H1 (cell line): ENCODE measurements at regions not wholly inside any gene's neighbourhood (a gene's known extent, or its start where the extent isn't known, plus 50 kb on each side); places are given as distances from the start of the nearest gene placed in this dataset.
"Not testable (repeated sequence)": the region's sequence is repeated elsewhere in the genome, so short reads cannot be mapped to it uniquely, and the experiment has no call there.

Experiments
- CTCF ChIA-PET: fragments of 300-600 bp; sonication (Branson Sonifier 250); formaldehyde crosslinking; loops from one replicate; lab custom pipeline; 2021; ENCODE audit not compliant: partially characterized antibody; lab: Charles Lee
- POLR2A ChIA-PET: fragments of 300-600 bp; sonication (Branson Sonifier 250); formaldehyde crosslinking; loops from one replicate; lab custom pipeline; 2021; ENCODE audit warnings: inconsistent platforms; ENCODE audit not compliant: partially characterized antibody; lab: Charles Lee
- DNase-seq, 2 experiments: peaks; one replicate each; pipeline versions ENCODE4 v3.0.0 to v3.0.0-alpha.2; 2010 to 2022; ENCODE audit warnings: low spot score in 2 of 2, low read depth in 1 of 2, mixed read lengths in 1 of 2
- FAIRE-seq: peaks from 2 replicates; lab custom pipeline; 2011; peaks lifted over from hg19 to GRCh38; lab: Jason Lieb, UNC
- H2AFZ ChIP-seq: 2 replicates; pipeline ENCODE4 v1.8.1; 2012; ENCODE audit warnings: low read length, inconsistent platforms
- H2AK5ac ChIP-seq: 2 replicates; pipeline ENCODE4 v1.6.1; 2013; ENCODE audit warnings: low read depth, low read length
- H2BK120ac ChIP-seq: replicated peaks from 2 replicates; pipeline ENCODE3; 2013; ENCODE audit warnings: low read depth, low read length, inconsistent platforms
- H2BK12ac ChIP-seq: 2 replicates; pipeline ENCODE4 v1.6.1; 2013; ENCODE audit warnings: low read depth, low read length
- H2BK15ac ChIP-seq: 2 replicates; pipeline ENCODE4 v1.6.1; 2013; ENCODE audit warnings: low read length
- H2BK20ac ChIP-seq: 2 replicates; pipeline ENCODE4 v1.6.1; 2013; ENCODE audit warnings: low read length
- H2BK5ac ChIP-seq: 2 replicates; pipeline ENCODE4 v1.6.1; 2013; ENCODE audit warnings: low read depth, low read length
- H3K14ac ChIP-seq: 2 replicates; pipeline ENCODE4 v1.6.1; 2013; ENCODE audit warnings: inconsistent platforms; ENCODE audit not compliant: insufficient read length
- H3K18ac ChIP-seq: 2 replicates; pipeline ENCODE4 v1.6.1; 2013; ENCODE audit warnings: low read length; ENCODE audit errors: extremely low read depth
- H3K23ac ChIP-seq: 2 replicates; pipeline ENCODE4 v1.6.1; 2013; ENCODE audit warnings: inconsistent platforms; ENCODE audit not compliant: insufficient read length
- H3K23me2 ChIP-seq: 2 replicates; pipeline ENCODE4 v1.6.1; 2013; ENCODE audit warnings: low read depth, low read length
- H3K27ac ChIP-seq: 2 replicates; pipeline ENCODE4 v1.6.1; 2011; ENCODE audit warnings: low read depth, low read length, inconsistent platforms
- H3K27me3 ChIP-seq, 4 experiments: replicated peaks in 1 of 4; 1 replicate in 1 of 4; 2 replicates in 3 of 4; pipeline versions ENCODE4 v1.6.1 to v1.8.1; 2011 to 2013; ENCODE audit warnings: low read length in 3 of 4, mild to moderate bottlenecking in 3 of 4, inconsistent platforms in 2 of 4, mixed read lengths in 2 of 4, moderate library complexity in 1 of 4; ENCODE audit not compliant: control insufficient read depth in 3 of 4, insufficient read depth in 3 of 4; ENCODE audit errors: extremely low read depth in 1 of 4
- H3K36me3 ChIP-seq, 4 experiments: 2 replicates each; pipeline versions ENCODE4 v1.6.1 to v1.8.1; 2011 to 2013; ENCODE audit warnings: mild to moderate bottlenecking in 4 of 4, low read length in 3 of 4, moderate library complexity in 2 of 4, control low read depth in 1 of 4, inconsistent platforms in 1 of 4; ENCODE audit not compliant: insufficient read depth in 4 of 4, control insufficient read depth in 2 of 4
- H3K4ac ChIP-seq: replicated peaks from 2 replicates; pipeline ENCODE3; 2013; ENCODE audit warnings: low read length, low read depth, mixed read lengths, inconsistent platforms; ENCODE audit not compliant: insufficient read length
- H3K4me1 ChIP-seq, 4 experiments: replicated peaks in 1 of 4; 1 replicate in 1 of 4; 2 replicates in 3 of 4; pipeline versions ENCODE4 v1.6.1 to v1.8.1; 2011 to 2013; ENCODE audit warnings: low read length in 3 of 4, inconsistent platforms in 2 of 4, mixed read lengths in 1 of 4; ENCODE audit not compliant: insufficient read depth in 4 of 4, control insufficient read depth in 3 of 4
- H3K4me2 ChIP-seq, 2 experiments: 2 replicates each; pipeline versions ENCODE4 v1.6.1 to v1.8.1; 2011 to 2013; ENCODE audit warnings: low read depth in 2 of 2, low read length in 2 of 2, control low read depth in 1 of 2, inconsistent platforms in 1 of 2, mild to moderate bottlenecking in 1 of 2; ENCODE audit not compliant: insufficient read depth in 1 of 2
- H3K4me3 ChIP-seq, 4 experiments: fragments of 200-600, 300-600 bp in 1 of 4; sonication (generic), shearing (Covaris generic), sonication (Bioruptor Twin) in 1 of 4; 2 replicates each; pipeline versions ENCODE4 v1.5.1 to v1.8.1; 2011 to 2016; ENCODE audit warnings: low read length in 4 of 4, low read depth in 3 of 4, control low read depth in 2 of 4, inconsistent platforms in 2 of 4, mild to moderate bottlenecking in 2 of 4, mixed read lengths in 1 of 4, moderate library complexity in 1 of 4; ENCODE audit not compliant: insufficient read depth in 2 of 4; ENCODE audit errors: extremely low read depth in 1 of 4
- H3K56ac ChIP-seq: replicated peaks from 2 replicates; pipeline ENCODE3; 2013; ENCODE audit warnings: low read depth, mild to moderate bottlenecking, mixed read lengths, low read length, inconsistent platforms; ENCODE audit not compliant: insufficient read length
- H3K79me1 ChIP-seq: 2 replicates; pipeline ENCODE4 v1.6.1; 2013; ENCODE audit warnings: low read depth, low read length, control low read depth
- H3K79me2 ChIP-seq, 2 experiments: 2 replicates each; pipeline versions ENCODE4 v1.6.1 to v1.8.1; 2012 to 2013; ENCODE audit warnings: low read length in 2 of 2, mild to moderate bottlenecking in 2 of 2, inconsistent platforms in 1 of 2; ENCODE audit not compliant: insufficient read depth in 2 of 2, control insufficient read depth in 1 of 2
- H3K9ac ChIP-seq, 4 experiments: replicated peaks in 1 of 4; 1 replicate in 1 of 4; 2 replicates in 3 of 4; pipeline versions ENCODE4 v1.6.1 to v1.8.1; 2011 to 2013; ENCODE audit warnings: low read depth in 3 of 4, low read length in 3 of 4, control low read depth in 2 of 4, mild to moderate bottlenecking in 2 of 4, moderate library complexity in 2 of 4, inconsistent platforms in 1 of 4; ENCODE audit errors: extremely low read depth in 1 of 4
- H3K9me3 ChIP-seq, 2 experiments: 2 replicates each; pipeline versions ENCODE4 v1.6.1 to v1.8.1; 2012 to 2013; ENCODE audit warnings: mild to moderate bottlenecking in 2 of 2, moderate library complexity in 2 of 2, control low read depth in 1 of 2, inconsistent platforms in 1 of 2, low read depth in 1 of 2, low read length in 1 of 2, mixed read lengths in 1 of 2; ENCODE audit not compliant: insufficient read depth in 2 of 2
- H4K20me1 ChIP-seq, 2 experiments: replicated peaks in 1 of 2; 2 replicates each; pipeline versions ENCODE3 to v1.8.1; 2011 to 2013; ENCODE audit warnings: inconsistent platforms in 2 of 2, low read length in 2 of 2, mild to moderate bottlenecking in 1 of 2; ENCODE audit not compliant: insufficient read depth in 2 of 2, control insufficient read depth in 1 of 2
- H4K5ac ChIP-seq: 2 replicates; pipeline ENCODE4 v1.6.1; 2013; ENCODE audit warnings: low read length, low read depth, mixed read lengths, inconsistent platforms; ENCODE audit not compliant: insufficient read length
- H4K8ac ChIP-seq: 2 replicates; pipeline ENCODE4 v1.8.0; 2013; ENCODE audit warnings: mild to moderate bottlenecking, moderate library complexity, low read length, inconsistent platforms; ENCODE audit not compliant: insufficient read depth; ENCODE audit errors: extremely low read depth
- H4K91ac ChIP-seq: replicated peaks from 2 replicates; pipeline ENCODE3; 2013; ENCODE audit warnings: low read length, mixed read lengths, inconsistent platforms; ENCODE audit not compliant: insufficient read length
- WGBS, 2 experiments: shearing (Covaris generic) in 1 of 2; methylation state at CpG; one replicate each; pipeline versions ENCODE4 v1.1.6 to v1.1.7; 2013 to 2015; ENCODE audit warnings: low lambda C conversion rate in 2 of 2, mixed read lengths in 2 of 2, inconsistent platforms in 1 of 2, low coverage in 1 of 2, missing lambda C conversion rate in 1 of 2; ENCODE audit not compliant: insufficient replicate concordance in 2 of 2, insufficient coverage in 1 of 2, insufficient read length in 1 of 2; ENCODE audit errors: extremely low coverage in 1 of 2, missing lambda C conversion rate in 1 of 2; 5-methylcytosine and 5-hydroxymethylcytosine counted together

- H3K27ac ChIP-seq, H3K9me3 ChIP-seq, H4K5ac ChIP-seq, FAIRE-seq, POLR2A ChIA-PET, DNase-seq, H2BK15ac ChIP-seq, H2BK20ac ChIP-seq, H3K56ac ChIP-seq, H2BK120ac ChIP-seq, H3K23me2 ChIP-seq, H3K4me3 ChIP-seq, H3K4me2 ChIP-seq, H3K14ac ChIP-seq, H4K20me1 ChIP-seq, H3K4me1 ChIP-seq, H3K36me3 ChIP-seq, CTCF ChIA-PET, H3K23ac ChIP-seq, H2AFZ ChIP-seq, H3K27me3 ChIP-seq, H4K91ac ChIP-seq, H2AK5ac ChIP-seq, H3K79me2 ChIP-seq, H3K4ac ChIP-seq, H3K18ac ChIP-seq, H3K9ac ChIP-seq, H3K79me1 ChIP-seq, H2BK5ac ChIP-seq, H4K8ac ChIP-seq, H2BK12ac ChIP-seq: not testable (repeated sequence)
- WGBS, 2 experiments = 59% methylated on average over 3 of the region's 3 CpGs; no CpG with 5 or more reads in 1 of the 2 experiments
Observed at GRCh38 chr4:9110700-9111099, 59.5 kb upstream of the FAM90A26 start.

- H2BK5ac ChIP-seq, DNase-seq, H3K14ac ChIP-seq, FAIRE-seq, H3K79me2 ChIP-seq, H3K23ac ChIP-seq, H4K91ac ChIP-seq, H3K4me1 ChIP-seq, H3K23me2 ChIP-seq, POLR2A ChIA-PET, H4K8ac ChIP-seq, H2BK12ac ChIP-seq, H3K27ac ChIP-seq, H3K9ac ChIP-seq, H2AFZ ChIP-seq, H2BK120ac ChIP-seq, H3K4ac ChIP-seq, H4K20me1 ChIP-seq, H3K27me3 ChIP-seq, H3K36me3 ChIP-seq, H3K4me2 ChIP-seq, H3K18ac ChIP-seq, H2BK15ac ChIP-seq, H3K4me3 ChIP-seq, H4K5ac ChIP-seq, CTCF ChIA-PET, H2AK5ac ChIP-seq, H2BK20ac ChIP-seq, H3K79me1 ChIP-seq, H3K56ac ChIP-seq: not testable (repeated sequence)
- WGBS, 2 experiments = 85% methylated on average over 2 of the region's 6 CpGs; no CpG with 5 or more reads in 1 of the 2 experiments
- H3K9me3 ChIP-seq = peaks cover 6 to 19% of the 10 kb centered on the region in 2 experiments; a peak in 2 of 4 replicates
Observed at GRCh38 chr4:9103148-9103524, 67.1 kb upstream of the FAM90A26 start.
